Esophagus squamous epithelium (tissue), 4 donors: ENCODE measurements at regions not wholly inside any gene's neighbourhood (a gene's known extent, or its start where the extent isn't known, plus 50 kb on each side); places are given as distances from the start of the nearest gene placed in this dataset.

Source experiments
- POLR2A ChIP-seq, 4 donors: fragments of 450-650 bp; IDR thresholded peaks; one replicate each; pipeline ENCODE4 v1.6.1; 2017; ENCODE audit warnings: antibody characterized with exemption in 4 of 4, mild to moderate bottlenecking in 4 of 4, moderate library complexity in 3 of 4
- TF ChIP-seq, protein P1 (sequence below), 6 experiments: fragments of 450-650 bp in 4 of 6; fragments of 200-600 bp in 2 of 6; sonication (generic) in 2 of 6; IDR thresholded peaks; one replicate each; pipeline ENCODE4 v1.5.1; 2016 to 2019; ENCODE audit warnings: antibody characterized with exemption in 6 of 6, mild to moderate bottlenecking in 4 of 6, moderate library complexity in 4 of 6

DNA sequence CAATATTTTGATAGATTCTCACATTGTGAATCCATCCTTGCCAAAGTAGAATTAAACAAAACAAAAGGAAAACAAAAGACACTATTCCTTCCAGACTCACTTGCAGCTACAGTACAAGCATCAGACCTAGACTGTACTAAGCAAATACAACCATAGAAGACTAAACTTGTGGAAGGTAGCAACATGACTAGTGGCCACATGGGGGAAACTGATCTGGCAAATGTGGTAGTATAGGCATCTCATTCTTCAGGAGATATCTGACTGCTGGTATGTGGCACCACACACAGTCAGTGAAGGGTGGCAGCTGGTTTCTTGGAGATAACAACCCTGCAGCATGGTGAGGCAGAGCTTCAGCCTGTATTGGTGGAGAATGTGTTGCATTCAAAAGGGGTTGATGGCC lies 81.0 kb upstream of the ACVR2A start:
- TF ChIP-seq POLR2A (IDR thresholded peaks at IDR 0.05), result no peak
- TF ChIP-seq, protein P1, sequence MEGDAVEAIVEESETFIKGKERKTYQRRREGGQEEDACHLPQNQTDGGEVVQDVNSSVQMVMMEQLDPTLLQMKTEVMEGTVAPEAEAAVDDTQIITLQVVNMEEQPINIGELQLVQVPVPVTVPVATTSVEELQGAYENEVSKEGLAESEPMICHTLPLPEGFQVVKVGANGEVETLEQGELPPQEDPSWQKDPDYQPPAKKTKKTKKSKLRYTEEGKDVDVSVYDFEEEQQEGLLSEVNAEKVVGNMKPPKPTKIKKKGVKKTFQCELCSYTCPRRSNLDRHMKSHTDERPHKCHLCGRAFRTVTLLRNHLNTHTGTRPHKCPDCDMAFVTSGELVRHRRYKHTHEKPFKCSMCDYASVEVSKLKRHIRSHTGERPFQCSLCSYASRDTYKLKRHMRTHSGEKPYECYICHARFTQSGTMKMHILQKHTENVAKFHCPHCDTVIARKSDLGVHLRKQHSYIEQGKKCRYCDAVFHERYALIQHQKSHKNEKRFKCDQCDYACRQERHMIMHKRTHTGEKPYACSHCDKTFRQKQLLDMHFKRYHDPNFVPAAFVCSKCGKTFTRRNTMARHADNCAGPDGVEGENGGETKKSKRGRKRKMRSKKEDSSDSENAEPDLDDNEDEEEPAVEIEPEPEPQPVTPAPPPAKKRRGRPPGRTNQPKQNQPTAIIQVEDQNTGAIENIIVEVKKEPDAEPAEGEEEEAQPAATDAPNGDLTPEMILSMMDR (IDR thresholded peaks at IDR 0.05), result no peak
